Gastrocnemius medialis (tissue), 4 donors: ENCODE measurements at regions not wholly inside any gene's neighbourhood (a gene's known extent, or its start where the extent isn't known, plus 50 kb on each side); places are given as distances from the start of the nearest gene placed in this dataset.

ENCODE experiments used
- CTCF ChIP-seq, 5 experiments: fragments of 450-650 bp in 3 of 5; fragments of 200-600 bp in 2 of 5; sonication (generic) in 2 of 5; IDR thresholded peaks in 4 of 5; conservative IDR thresholded peaks in 1 of 5; 1 replicate in 4 of 5; 2 replicates in 1 of 5; pipeline ENCODE4 v1.5.1; 2016 to 2019; ENCODE audit warnings: antibody characterized with exemption in 5 of 5, mild to moderate bottlenecking in 3 of 5, moderate library complexity in 3 of 5
- POLR2A ChIP-seq, 2 donors: fragments of 450-650 bp; IDR thresholded peaks; one replicate each; pipeline ENCODE4 v1.6.1; 2017; ENCODE audit warnings: antibody characterized with exemption in 2 of 2, mild to moderate bottlenecking in 2 of 2, moderate library complexity in 2 of 2

- no peak for TF ChIP-seq CTCF (IDR thresholded peaks at IDR 0.05 in 4 of 5, conservative IDR thresholded peaks at IDR 0.05 in 1 of 5)
- no peak for TF ChIP-seq POLR2A (IDR thresholded peaks at IDR 0.05)
Observed at GRCh38 chr15:95269242-95270183, 1038.2 kb downstream of the MCTP2 start.
